ENCODE measurements at regions not wholly inside any gene's neighbourhood (a gene's known extent, or its start where the extent isn't known, plus 50 kb on each side); places are given as distances from the start of the nearest gene placed in this dataset.

- no peak for TF ChIP-seq CTCF (IDR thresholded peaks at IDR 0.05)
- no peak for TF ChIP-seq POLR2A (IDR thresholded peaks at IDR 0.05)
Observed at GRCh38 chr14:105952222-105952621, 425.8 kb downstream of the TMEM121 start.

Data from heart left ventricle (tissue), 13 donors.